ENCODE measurements at regions not wholly inside any gene's neighbourhood (a gene's known extent, or its start where the extent isn't known, plus 50 kb on each side); places are given as distances from the start of the nearest gene placed in this dataset.
"Not testable (repeated sequence)": the region's sequence is repeated elsewhere in the genome, so short reads cannot be mapped to it uniquely, and the experiment has no call there.

GRCh38 chr12:8355531-8355930, 100.2 kb upstream of the CLEC6A start:
- ATAC-seq; H3K27me3 ChIP-seq (ENCODE audit: low read depth); H3K4me3 ChIP-seq; intact Hi-C loops (cut with DNase I); H3K36me3 ChIP-seq; H3K9me3 ChIP-seq; DNase-seq; H3K4me1 ChIP-seq; H3K27ac ChIP-seq: not testable (repeated sequence)

- H3K4me3 ChIP-seq; H3K4me1 ChIP-seq; H3K9me3 ChIP-seq; DNase-seq; H3K36me3 ChIP-seq; H3K27ac ChIP-seq; H3K27me3 ChIP-seq (ENCODE audit: low read depth); intact Hi-C loops (cut with DNase I); ATAC-seq: not testable (repeated sequence)
These were observed 82.0 kb upstream of the CLEC6A start for GRCh38 chr12:8373744-8374143.

- intact Hi-C loops (cut with DNase I); H3K4me3 ChIP-seq; H3K36me3 ChIP-seq; H3K27me3 ChIP-seq (ENCODE audit: low read depth); ATAC-seq; H3K9me3 ChIP-seq; H3K27ac ChIP-seq; H3K4me1 ChIP-seq; DNase-seq: not testable (repeated sequence)
These were observed 80.6 kb upstream of the CLEC6A start for GRCh38 chr12:8375122-8375521.

- H3K4me1 ChIP-seq; intact Hi-C loops (cut with DNase I); H3K36me3 ChIP-seq; H3K4me3 ChIP-seq; DNase-seq; H3K9me3 ChIP-seq; H3K27ac ChIP-seq; ATAC-seq; H3K27me3 ChIP-seq (ENCODE audit: low read depth): not testable (repeated sequence)
These were observed 78.0 kb upstream of the CLEC6A start for GRCh38 chr12:8377756-8378155.

- intact Hi-C loops (cut with DNase I); H3K36me3 ChIP-seq; H3K4me1 ChIP-seq; DNase-seq; H3K9me3 ChIP-seq; H3K27ac ChIP-seq; H3K4me3 ChIP-seq; H3K27me3 ChIP-seq (ENCODE audit: low read depth); ATAC-seq: not testable (repeated sequence)
These were observed 73.2 kb upstream of the CLEC6A start for GRCh38 chr12:8382556-8382955.

GRCh38 chr12:8384686-8385085, 71.1 kb upstream of the CLEC6A start:
- H3K36me3 ChIP-seq; H3K9me3 ChIP-seq; ATAC-seq; H3K27ac ChIP-seq; DNase-seq; H3K4me3 ChIP-seq; intact Hi-C loops (cut with DNase I); H3K27me3 ChIP-seq (ENCODE audit: low read depth); H3K4me1 ChIP-seq: not testable (repeated sequence)

GRCh38 chr12:8385431-8385830, 70.3 kb upstream of the CLEC6A start:
- H3K9me3 ChIP-seq; H3K4me3 ChIP-seq; H3K36me3 ChIP-seq; H3K27ac ChIP-seq; intact Hi-C loops (cut with DNase I); H3K4me1 ChIP-seq; H3K27me3 ChIP-seq (ENCODE audit: low read depth); ATAC-seq; DNase-seq: not testable (repeated sequence)

- H3K4me3 ChIP-seq; H3K27me3 ChIP-seq (ENCODE audit: low read depth); H3K36me3 ChIP-seq; DNase-seq; ATAC-seq; H3K9me3 ChIP-seq; H3K27ac ChIP-seq; intact Hi-C loops (cut with DNase I); H3K4me1 ChIP-seq: not testable (repeated sequence)
These were observed 69.1 kb upstream of the CLEC6A start for GRCh38 chr12:8386661-8387060.

GRCh38 chr12:8389296-8389695, 66.5 kb upstream of the CLEC6A start:
- DNase-seq; H3K9me3 ChIP-seq; H3K4me3 ChIP-seq; H3K4me1 ChIP-seq; H3K36me3 ChIP-seq; intact Hi-C loops (cut with DNase I); H3K27ac ChIP-seq; H3K27me3 ChIP-seq (ENCODE audit: low read depth); ATAC-seq: not testable (repeated sequence)

- peak overlapping the region; percentile 45 for H3K4me3 ChIP-seq
- H3K27me3 ChIP-seq (ENCODE audit: low read depth); H3K9me3 ChIP-seq; H3K27ac ChIP-seq; H3K36me3 ChIP-seq; H3K4me1 ChIP-seq; intact Hi-C loops (cut with DNase I): not testable (repeated sequence)
- ATAC-seq, result peak; percentile 58 to 77
- peak; percentile 59 for DNase-seq
These were observed 65.6 kb upstream of the CLEC6A start for GRCh38 chr12:8390001-8390777.

Measured in lower lobe of right lung (tissue), 2 donors.